Stomach (tissue), 8 donors: ENCODE measurements at regions not wholly inside any gene's neighbourhood (a gene's known extent, or its start where the extent isn't known, plus 50 kb on each side); places are given as distances from the start of the nearest gene placed in this dataset.
"Not testable (repeated sequence)": the region's sequence is repeated elsewhere in the genome, so short reads cannot be mapped to it uniquely, and the experiment has no call there.

ENCODE experiments used
- DNase-seq, 2 donors: peaks; one replicate each; pipeline versions ENCODE4 v3.0.0 to v3.0.0-alpha.2; 2013 to 2019
- H3K27ac ChIP-seq, 5 donors: fragments of 200-600 bp in 4 of 5; sonication (generic) in 4 of 5; one replicate each; pipeline ENCODE4 v1.5.1; 2013 to 2019; ENCODE audit warnings: mild to moderate bottlenecking in 1 of 5, moderate library complexity in 1 of 5
- H3K27me3 ChIP-seq, 3 donors: fragments of 200-600 bp; sonication (generic); one replicate each; pipeline ENCODE4 v1.5.1; 2017 to 2019; ENCODE audit warnings: mixed run types in 1 of 3
- H3K36me3 ChIP-seq, 4 donors: fragments of 200-600 bp; sonication (generic); 1 replicate in 3 of 4; 2 replicates in 1 of 4; pipeline ENCODE4 v1.5.1; 2016 to 2019
- H3K4me1 ChIP-seq, 4 donors: fragments of 200-600 bp; sonication (generic); one replicate each; pipeline ENCODE4 v1.5.1; 2016 to 2019
- H3K4me3 ChIP-seq, 4 donors: fragments of 200-600 bp; sonication (generic) in 3 of 4; one replicate each; pipeline ENCODE4 v1.5.1; 2016 to 2019; ENCODE audit warnings: mild to moderate bottlenecking in 1 of 4
- H3K9me3 ChIP-seq, 4 donors: fragments of 200-600 bp; sonication (generic); one replicate each; pipeline ENCODE4 v1.5.1; 2016 to 2019
- EP300 ChIP-seq: sonication (generic); formaldehyde crosslinking; IDR thresholded peaks from one replicate; pipeline ENCODE4 v1.6.1; 2017; ENCODE audit warnings: antibody characterized with exemption
- POLR2A ChIP-seq, 4 donors: fragments of 450-650 bp; IDR thresholded peaks; one replicate each; pipeline ENCODE4 v1.6.1; 2016; ENCODE audit warnings: antibody characterized with exemption in 4 of 4, control low read depth in 2 of 4, mild to moderate bottlenecking in 1 of 4, moderate library complexity in 1 of 4
- POLR2AphosphoS5 ChIP-seq, 3 donors: sonication (generic); formaldehyde crosslinking; IDR thresholded peaks; one replicate each; pipeline ENCODE4 v1.6.1; 2016; ENCODE audit warnings: antibody characterized with exemption in 3 of 3
- WGBS, 5 donors: extraction: QIAGEN DNeasy Blood & Tissue Kit in 3 of 5; methylation state at CpG; one replicate each; pipeline versions ENCODE4 v1.1.5 to v1.1.7; 2013 to 2018; 5-methylcytosine and 5-hydroxymethylcytosine counted together
- intact Hi-C: fragments of 100-400 bp; cut with DNase I; formaldehyde crosslinking; loops from one replicate; pipeline ENCODE4 v1.15.1; 2023; ENCODE audit warnings: low total_unique reads
- TF ChIP-seq, protein P1 (sequence below), 7 experiments: fragments of 450-650 bp in 4 of 7; fragments of 200-600 bp in 3 of 7; sonication (generic) in 3 of 7; IDR thresholded peaks; one replicate each; pipeline ENCODE4 v1.5.1; 2016 to 2019; ENCODE audit warnings: antibody characterized with exemption in 7 of 7, control low read depth in 2 of 7, mild to moderate bottlenecking in 1 of 7
- donor health status: healthy with polysubstance abuse.
- donor health status: Bipolar disorder and iron deficiency.
- donor health status: healthy.

- H3K4me1 ChIP-seq = no peaks in the 10 kb centered on the region
Observed at GRCh38 chr2:19099181-19099580, 259.2 kb downstream of the OSR1 start.

DNA sequence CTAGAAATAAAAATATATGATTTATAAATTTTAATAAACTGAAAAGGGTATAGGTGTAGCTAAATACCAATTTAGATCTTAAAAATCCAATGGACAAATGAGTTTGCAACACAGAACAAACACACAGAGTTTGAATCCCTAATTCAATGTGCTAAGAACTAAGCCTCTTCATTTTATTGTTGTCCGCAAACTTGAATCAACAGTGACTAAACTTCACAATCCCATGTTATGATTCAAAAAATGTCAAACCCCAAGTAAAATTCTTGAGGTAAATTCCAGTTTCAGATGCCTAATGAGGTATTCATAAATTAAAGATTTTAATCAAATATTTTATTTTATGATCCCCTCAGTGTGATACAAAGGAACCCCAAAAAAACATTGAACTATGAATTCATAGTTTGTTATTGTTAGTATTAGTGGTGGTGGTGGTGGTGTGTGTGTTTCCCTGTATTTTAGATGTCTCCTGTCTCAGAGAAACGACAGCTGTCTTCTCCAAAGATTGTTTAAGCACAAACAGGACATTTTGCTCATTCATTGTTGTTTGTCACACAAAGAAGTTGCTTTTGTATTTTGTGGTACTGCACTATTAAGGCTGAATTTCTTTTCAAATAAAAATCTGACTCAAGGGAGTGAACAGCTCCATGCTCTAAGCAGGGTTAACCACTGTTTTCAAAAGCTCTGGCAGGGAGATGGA is 259.8 kb downstream of the OSR1 start:
- Histone ChIP-seq H3K36me3 (no peaks in the 10 kb centered on the region), H3K27ac (no peak overlapping the region), H3K4me3 (no peak overlapping the region), H3K4me1 (no peaks in the 10 kb centered on the region), H3K27me3 (no peaks in the 10 kb centered on the region), H3K9me3 (no peaks in the 10 kb centered on the region)
- intact Hi-C loops = no loop called here
- no peak for TF ChIP-seq POLR2A (IDR thresholded peaks at IDR 0.05)
- TF ChIP-seq EP300 = no peak
- no peak for TF ChIP-seq POLR2AphosphoS5 (IDR thresholded peaks at IDR 0.05)
- TF ChIP-seq, protein P1, sequence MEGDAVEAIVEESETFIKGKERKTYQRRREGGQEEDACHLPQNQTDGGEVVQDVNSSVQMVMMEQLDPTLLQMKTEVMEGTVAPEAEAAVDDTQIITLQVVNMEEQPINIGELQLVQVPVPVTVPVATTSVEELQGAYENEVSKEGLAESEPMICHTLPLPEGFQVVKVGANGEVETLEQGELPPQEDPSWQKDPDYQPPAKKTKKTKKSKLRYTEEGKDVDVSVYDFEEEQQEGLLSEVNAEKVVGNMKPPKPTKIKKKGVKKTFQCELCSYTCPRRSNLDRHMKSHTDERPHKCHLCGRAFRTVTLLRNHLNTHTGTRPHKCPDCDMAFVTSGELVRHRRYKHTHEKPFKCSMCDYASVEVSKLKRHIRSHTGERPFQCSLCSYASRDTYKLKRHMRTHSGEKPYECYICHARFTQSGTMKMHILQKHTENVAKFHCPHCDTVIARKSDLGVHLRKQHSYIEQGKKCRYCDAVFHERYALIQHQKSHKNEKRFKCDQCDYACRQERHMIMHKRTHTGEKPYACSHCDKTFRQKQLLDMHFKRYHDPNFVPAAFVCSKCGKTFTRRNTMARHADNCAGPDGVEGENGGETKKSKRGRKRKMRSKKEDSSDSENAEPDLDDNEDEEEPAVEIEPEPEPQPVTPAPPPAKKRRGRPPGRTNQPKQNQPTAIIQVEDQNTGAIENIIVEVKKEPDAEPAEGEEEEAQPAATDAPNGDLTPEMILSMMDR (IDR thresholded peaks at IDR 0.05) = no peak
- WGBS, 5 donors = 75 to 86% (median 82%) methylated on average over 2 of the region's 2 CpGs
- DNase-seq = no peak

More at GRCh38 chr2:19099181-19099580, 259.2 kb downstream of the OSR1 start:
- no peaks in the 10 kb centered on the region for H3K36me3 ChIP-seq
- 47 to 59% (median 56%) methylated on average over 3 of the region's 3 CpGs for WGBS, 5 donors
- intact Hi-C loops = no loop called here
- no peaks in the 10 kb centered on the region for H3K27me3 ChIP-seq
- TF ChIP-seq, protein P1 (IDR thresholded peaks at IDR 0.05) = no peak
- TF ChIP-seq POLR2A (IDR thresholded peaks at IDR 0.05) = no peak
- no peak for TF ChIP-seq EP300
- no peak for TF ChIP-seq POLR2AphosphoS5 (IDR thresholded peaks at IDR 0.05)
- H3K4me3 ChIP-seq = no peak overlapping the region
- DNase-seq = no peak
- no peaks in the 10 kb centered on the region for H3K9me3 ChIP-seq
- no peak overlapping the region for H3K27ac ChIP-seq

GRCh38 chr2:19089476-19089875 is 268.9 kb downstream of the OSR1 start:
- H3K9me3 ChIP-seq, H3K27ac ChIP-seq, H3K4me3 ChIP-seq, H3K27me3 ChIP-seq, intact Hi-C loops, H3K4me1 ChIP-seq, H3K36me3 ChIP-seq: not testable (repeated sequence)
- peak; percentile 35 to 44 for DNase-seq
- WGBS, 5 donors = 36 to 51% (median 38%) methylated on average over 4 to 5 of the region's 5 CpGs

GRCh38 chr2:19086231-19086651 is 272.2 kb downstream of the OSR1 start:
- Histone ChIP-seq H3K9me3 (no peaks in the 10 kb centered on the region), H3K4me1 (no peaks in the 10 kb centered on the region), H3K27ac (no peak overlapping the region), H3K36me3 (no peaks in the 10 kb centered on the region), H3K27me3 (no peaks in the 10 kb centered on the region), H3K4me3 (no peak overlapping the region)
- TF ChIP-seq POLR2A (IDR thresholded peaks at IDR 0.05) (no peak), EP300 (no peak), POLR2AphosphoS5 (IDR thresholded peaks at IDR 0.05) (no peak)
- TF ChIP-seq, protein P1 (IDR thresholded peaks at IDR 0.05) = no peak
- no peak for DNase-seq
- intact Hi-C loops = no loop called here
- 41 to 70% (median 65%) methylated on average over 3 of the region's 3 CpGs for WGBS, 5 donors

- Histone ChIP-seq H3K27me3 (no peaks in the 10 kb centered on the region), H3K9me3 (no peaks in the 10 kb centered on the region), H3K4me3 (no peak overlapping the region), H3K36me3 (no peaks in the 10 kb centered on the region), H3K4me1 (no peaks in the 10 kb centered on the region), H3K27ac (no peak overlapping the region)
- intact Hi-C loops = no loop called here
- TF ChIP-seq POLR2A (IDR thresholded peaks at IDR 0.05) = no peak
- TF ChIP-seq, protein P1 (IDR thresholded peaks at IDR 0.05) = no peak
- TF ChIP-seq POLR2AphosphoS5 (IDR thresholded peaks at IDR 0.05) = no peak
- no peak for DNase-seq
Observed at GRCh38 chr2:19078709-19079108, 279.7 kb downstream of the OSR1 start.
